Skeletal muscle cell (primary cell): ENCODE measurements at regions not wholly inside any gene's neighbourhood (a gene's known extent, or its start where the extent isn't known, plus 50 kb on each side); places are given as distances from the start of the nearest gene placed in this dataset.
A peak's percentile ranks its signal among the peaks of the same experiment; 100 is the strongest.

Experiments
- DNase-seq: peaks from one replicate; pipeline ENCODE4 v3.0.0-alpha.2; 2010; ENCODE audit warnings: low read depth
- H3K4me3 ChIP-seq: 2 replicates; pipeline ENCODE4 v1.5.1; 2011; ENCODE audit warnings: low read depth, mild to moderate bottlenecking, control low read depth, low read length, moderate library complexity

DNA sequence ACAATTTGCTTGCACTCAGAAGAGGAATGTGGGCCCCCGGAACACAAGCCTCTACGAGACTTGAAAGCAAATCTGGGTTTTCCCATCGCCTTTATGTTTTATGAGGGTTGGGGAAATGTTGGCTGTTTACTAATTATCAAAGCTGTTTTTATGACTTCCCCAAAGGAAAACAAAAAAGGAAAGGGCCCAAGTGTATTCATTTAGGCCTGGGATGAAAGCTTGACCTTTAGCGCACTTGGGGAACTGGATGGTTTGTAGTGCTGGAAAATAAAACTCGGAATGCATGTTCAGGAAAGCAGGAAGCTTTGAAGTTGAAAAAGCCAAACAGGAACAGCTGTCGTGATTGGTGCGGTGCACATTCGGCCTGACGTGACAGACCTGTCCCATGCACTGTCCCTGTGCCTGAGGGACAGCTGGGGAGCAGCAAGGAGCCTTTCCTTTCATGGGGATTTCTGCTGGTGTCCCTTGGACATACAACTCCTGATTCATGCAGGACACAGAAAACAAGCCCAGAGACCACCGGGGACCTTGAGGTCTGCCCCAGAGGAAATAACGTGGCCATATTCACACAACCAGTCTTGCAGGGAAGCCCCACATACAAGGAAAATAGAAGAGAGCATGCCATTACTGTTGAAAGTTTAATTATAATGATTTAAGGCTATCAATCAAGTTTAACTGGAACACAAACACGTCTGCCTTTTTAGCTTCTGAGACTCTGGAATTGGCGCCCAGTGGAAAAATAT, 169.7 kb upstream of the APCDD1 start:
- no peak overlapping the region for H3K4me3 ChIP-seq
- DNase-seq = no peak

- DNase-seq = no peak
- H3K4me3 ChIP-seq = no peak overlapping the region
These were observed 169.2 kb upstream of the APCDD1 start for GRCh38 chr18:10285283-10285640.

GRCh38 chr18:10286580-10287150, 167.8 kb upstream of the APCDD1 start:
- no peak for DNase-seq
- H3K4me3 ChIP-seq = no peak overlapping the region

- DNase-seq = no peak
- no peak overlapping the region for H3K4me3 ChIP-seq
These were observed 165.2 kb upstream of the APCDD1 start for GRCh38 chr18:10289251-10289650.

DNA sequence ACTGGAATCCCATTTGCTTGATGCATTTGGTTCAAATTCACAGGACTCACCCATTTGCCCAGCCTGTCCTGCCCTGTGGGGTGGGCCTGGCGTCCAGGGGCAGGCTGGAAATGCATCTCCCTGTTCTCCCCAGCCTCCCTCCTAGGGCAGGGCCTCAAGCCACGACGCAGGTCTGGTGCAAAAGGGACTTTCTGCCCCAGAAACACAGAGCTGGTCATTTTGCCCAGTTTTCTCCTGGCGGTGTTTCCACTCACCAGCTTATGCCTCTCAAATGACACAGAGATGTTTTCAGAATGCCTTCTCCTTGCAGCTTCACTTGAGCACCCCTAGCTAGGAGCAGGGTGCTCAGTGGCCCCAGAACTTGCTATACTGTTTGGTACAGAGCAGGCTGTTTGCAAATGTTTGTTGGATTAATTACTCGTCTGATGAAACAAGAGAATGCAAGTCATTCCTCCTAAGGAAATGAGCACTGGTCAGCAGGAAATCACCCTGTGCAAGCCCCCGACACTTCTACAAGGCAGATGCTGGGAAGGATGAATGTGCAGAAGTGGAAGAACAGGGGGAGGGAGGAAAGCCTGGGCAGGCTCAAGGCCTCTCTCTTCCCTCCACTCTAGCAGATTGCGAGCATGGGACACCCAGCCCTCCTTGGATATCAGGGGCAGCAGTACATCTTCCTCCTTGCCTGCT, 164.3 kb upstream of the APCDD1 start:
- no peak overlapping the region for H3K4me3 ChIP-seq
- DNase-seq = no peak

DNA sequence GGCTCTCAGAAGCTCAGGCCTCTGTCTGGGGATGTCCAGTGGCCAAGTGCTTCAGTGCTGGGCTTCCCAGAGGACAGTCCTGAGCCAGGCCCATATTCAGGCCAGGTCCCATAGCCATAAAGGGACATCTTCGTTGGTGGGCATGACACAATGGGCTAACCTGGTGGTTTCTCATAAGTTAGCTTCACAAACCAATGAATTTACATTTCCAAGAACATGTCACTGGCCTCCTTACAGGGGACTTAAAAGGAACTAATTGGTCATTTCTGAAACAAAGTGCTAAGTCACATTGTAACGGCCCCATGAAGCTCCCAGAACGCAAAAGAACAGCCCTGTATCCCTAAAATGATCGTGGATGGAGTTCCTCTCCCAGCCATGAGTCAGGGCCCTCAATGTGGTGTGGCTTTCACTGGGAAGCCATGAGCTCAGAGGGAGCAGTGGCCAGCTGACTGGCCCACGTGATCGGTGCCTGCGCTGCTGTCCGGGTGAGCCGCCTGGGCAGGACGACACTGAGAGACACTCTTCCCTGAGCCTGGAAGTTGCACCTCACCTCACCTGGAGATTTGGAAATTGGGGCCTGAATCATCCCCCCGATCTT, 163.7 kb upstream of the APCDD1 start:
- no peak overlapping the region for H3K4me3 ChIP-seq
- DNase-seq = no peak

- no peak overlapping the region for H3K4me3 ChIP-seq
- no peak for DNase-seq
These were observed 162.9 kb upstream of the APCDD1 start for GRCh38 chr18:10291568-10291981.

DNA sequence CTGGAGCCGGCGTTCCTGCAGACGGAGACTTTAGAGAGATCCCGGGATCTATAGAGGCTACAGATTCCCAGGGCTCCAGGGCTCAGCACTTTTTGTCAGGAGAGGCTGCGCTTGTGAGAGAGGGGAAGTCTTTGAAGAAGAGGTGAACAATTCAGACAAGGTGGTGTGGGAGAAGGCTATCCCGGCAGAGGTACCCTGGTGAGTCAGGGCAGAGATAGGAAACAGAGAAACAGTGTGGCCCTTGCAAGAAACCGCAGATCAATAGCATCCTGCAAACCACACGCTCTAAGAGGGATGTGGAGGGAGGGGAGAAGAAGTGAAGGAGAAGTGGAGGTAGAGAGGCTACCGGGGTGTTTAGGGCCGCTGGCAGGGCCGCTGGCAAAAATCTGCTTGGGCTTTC, 160.5 kb upstream of the APCDD1 start:
- no peak for DNase-seq
- H3K4me3 ChIP-seq = no peak overlapping the region

GRCh38 chr18:10295751-10296150, 158.7 kb upstream of the APCDD1 start:
- no peak overlapping the region for H3K4me3 ChIP-seq
- DNase-seq = no peak

DNA sequence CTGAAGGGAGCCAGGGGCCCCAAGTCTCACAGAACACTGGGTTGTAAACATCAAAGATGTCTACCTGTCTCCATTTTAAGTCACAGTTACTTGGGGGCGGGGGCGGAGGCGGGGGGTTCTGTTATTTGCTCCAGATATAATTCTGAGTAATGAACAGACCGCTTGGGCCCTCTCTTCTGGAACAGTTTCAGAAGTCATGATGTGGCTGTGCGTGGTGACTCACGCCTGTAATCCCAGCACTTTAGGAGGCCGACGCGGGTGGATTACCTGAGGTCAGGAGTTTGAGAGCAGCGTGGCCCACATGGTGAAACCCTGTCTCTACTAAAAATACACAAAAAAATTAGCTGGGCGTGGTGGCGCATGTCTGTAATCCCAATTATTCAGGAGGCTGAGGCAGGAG, 157.9 kb upstream of the APCDD1 start:
- DNase-seq = no peak
- H3K4me3 ChIP-seq = no peak overlapping the region

DNA sequence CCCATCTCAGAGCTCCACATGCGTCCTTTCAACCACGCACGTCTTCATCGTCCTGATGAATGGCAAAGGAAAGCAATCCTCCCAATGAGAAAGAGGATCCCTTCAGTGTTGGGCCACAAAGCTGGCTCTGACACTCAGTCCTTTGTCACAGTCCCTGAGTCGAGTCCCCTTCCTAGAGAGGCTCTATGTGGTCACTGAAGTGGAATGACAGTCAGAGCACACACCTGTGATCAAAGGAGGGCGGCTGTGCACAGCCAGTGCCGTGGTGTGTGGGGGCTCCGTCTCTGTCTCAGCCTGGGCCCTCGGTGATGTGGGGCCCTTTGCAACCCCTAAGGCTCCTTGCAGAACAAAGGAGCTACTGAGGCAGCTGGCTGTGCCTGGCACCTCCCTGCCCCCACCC, 157.3 kb upstream of the APCDD1 start:
- DNase-seq = no peak
- H3K4me3 ChIP-seq = no peak overlapping the region

GRCh38 chr18:10298346-10298745, 156.1 kb upstream of the APCDD1 start:
- no peak for DNase-seq
- H3K4me3 ChIP-seq = no peak overlapping the region

DNA sequence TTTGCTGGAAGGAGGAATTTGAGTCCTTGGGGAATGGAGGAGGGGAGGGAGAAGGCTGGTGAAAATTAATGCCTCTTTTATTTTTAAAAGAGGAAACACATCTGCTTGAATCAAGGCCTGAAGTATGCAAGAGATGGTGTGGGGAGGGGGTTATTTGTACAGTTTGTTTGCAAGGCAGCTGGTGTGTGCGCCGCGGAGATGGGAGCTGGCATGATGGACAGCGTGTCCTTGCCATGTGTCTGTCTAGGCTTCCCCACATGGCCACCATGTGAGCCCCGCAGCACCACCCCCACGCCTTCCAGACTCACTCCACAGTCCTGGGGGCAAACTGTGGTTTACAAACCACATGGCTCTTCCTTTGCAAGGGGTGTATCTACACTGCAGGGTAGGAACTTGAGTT, 154.8 kb upstream of the APCDD1 start:
- DNase-seq = no peak
- H3K4me3 ChIP-seq = no peak overlapping the region

- DNase-seq = no peak
- H3K4me3 ChIP-seq = no peak overlapping the region
These were observed 153.7 kb upstream of the APCDD1 start for GRCh38 chr18:10300739-10301138.

- H3K4me3 ChIP-seq = no peak overlapping the region
- no peak for DNase-seq
These were observed 152.5 kb upstream of the APCDD1 start for GRCh38 chr18:10301831-10302483.

GRCh38 chr18:10303171-10303570, 151.3 kb upstream of the APCDD1 start:
- no peak overlapping the region for H3K4me3 ChIP-seq
- DNase-seq = no peak

DNA sequence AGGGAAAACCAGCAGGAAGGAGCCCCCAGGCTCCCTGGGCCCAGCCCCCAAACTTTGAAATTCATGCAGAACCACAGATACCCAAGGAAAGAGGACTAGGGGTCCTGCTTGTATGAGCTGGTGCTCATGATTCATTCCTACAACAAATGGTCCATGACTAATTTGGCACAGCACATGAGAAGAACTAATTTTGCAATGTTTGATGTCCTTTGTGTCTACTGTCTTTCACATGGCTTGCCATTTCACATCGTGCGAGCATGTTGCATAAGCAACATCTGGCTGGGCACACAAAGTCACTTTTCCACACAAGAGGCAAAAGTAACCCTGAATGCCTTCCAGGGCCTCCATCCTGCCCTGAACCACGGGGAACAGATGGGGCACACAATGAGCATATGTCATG, 149.6 kb upstream of the APCDD1 start:
- no peak overlapping the region for H3K4me3 ChIP-seq
- DNase-seq = peak; percentile 78

DNA sequence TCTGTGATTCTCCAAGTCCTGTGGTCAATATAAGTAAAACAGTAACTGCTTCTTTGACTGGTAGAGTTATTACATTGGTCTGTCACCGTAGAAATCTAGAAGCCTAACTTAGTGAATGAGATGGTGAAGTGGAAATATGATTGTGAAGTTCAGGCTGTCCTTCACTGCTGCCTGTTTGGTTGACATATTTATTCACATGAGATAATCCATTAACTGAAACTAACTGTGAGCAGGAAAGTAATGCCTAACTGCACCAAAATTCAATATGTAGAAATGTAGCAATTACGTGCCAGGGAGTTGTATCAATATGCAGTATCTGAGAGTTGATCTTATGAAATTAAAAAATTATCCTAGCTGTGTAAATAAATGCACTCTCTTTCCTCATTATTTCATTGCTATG, 147.7 kb upstream of the APCDD1 start:
- no peak overlapping the region for H3K4me3 ChIP-seq
- DNase-seq = no peak

- H3K4me3 ChIP-seq = no peak overlapping the region
These were observed 146.3 kb upstream of the APCDD1 start for GRCh38 chr18:10308154-10308553.

DNA sequence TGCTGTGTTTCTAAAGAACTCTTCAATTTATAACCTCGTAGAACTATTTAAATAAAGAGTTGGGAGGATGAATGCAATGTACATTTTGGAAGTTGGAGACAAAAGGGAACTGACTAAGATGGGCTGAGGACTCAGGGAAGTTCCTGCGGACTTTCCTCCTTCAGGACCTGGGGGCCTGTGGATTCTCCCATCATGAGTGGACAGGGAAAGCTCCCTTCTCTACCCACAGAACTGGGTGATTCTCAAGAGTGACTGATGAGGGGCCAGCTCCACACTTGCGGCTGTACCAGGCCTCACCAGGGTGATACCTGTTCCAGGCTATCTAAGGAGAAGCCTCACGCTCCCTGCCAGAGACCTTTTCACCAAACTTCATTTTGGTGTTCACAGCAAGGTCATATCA, 143.8 kb upstream of the APCDD1 start:
- no peak for DNase-seq
- no peak overlapping the region for H3K4me3 ChIP-seq

More at GRCh38 chr18:10308154-10308553, 146.3 kb upstream of the APCDD1 start:
- DNase-seq = no peak
